HepG2 (cell line): ENCODE measurements at regions not wholly inside any gene's neighbourhood (a gene's known extent, or its start where the extent isn't known, plus 50 kb on each side); places are given as distances from the start of the nearest gene placed in this dataset.

ENCODE experiments used
- BORCS8-MEF2B ChIP-seq: sonication (generic); formaldehyde crosslinking; IDR thresholded peaks from 2 replicates; pipeline ENCODE4 v1.8.0; 2022; ENCODE audit warnings: mild to moderate bottlenecking, missing genetic modification reagents
- GTF3A ChIP-seq: sonication (generic); formaldehyde crosslinking; conservative IDR thresholded peaks from 2 replicates; pipeline ENCODE4 v1.4.0; 2020; ENCODE audit warnings: mild to moderate bottlenecking, missing genetic modification reagents
- JUND ChIP-seq: sonication (generic); formaldehyde crosslinking; IDR thresholded peaks from 2 replicates; pipeline ENCODE4 v1.8.0; 2022; ENCODE audit warnings: mild to moderate bottlenecking, missing genetic modification reagents
- MAZ ChIP-seq, 2 experiments: sonication (generic) in 1 of 2; formaldehyde crosslinking in 1 of 2; IDR thresholded peaks; 2 replicates each; pipeline versions ENCODE4 v1.5.0 to v1.6.1; 2012 to 2020; ENCODE audit warnings: low read depth in 2 of 2, mild to moderate bottlenecking in 2 of 2, borderline replicate concordance in 1 of 2, improper control_type of control experiment in 1 of 2, low read length in 1 of 2, missing genetic modification reagents in 1 of 2, moderate library complexity in 1 of 2
- NCOA1 ChIP-seq: sonication (generic); formaldehyde crosslinking; IDR thresholded peaks from 2 replicates; pipeline ENCODE4 v1.9.0; 2021; ENCODE audit warnings: missing genetic modification reagents
- NFE2 ChIP-seq: sonication (generic); formaldehyde crosslinking; IDR thresholded peaks from 2 replicates; pipeline ENCODE4 v1.4.0; 2020; ENCODE audit warnings: missing genetic modification reagents
- NFKBIZ ChIP-seq: IDR thresholded peaks from 2 replicates; pipeline ENCODE4 v1.6.1; 2018; ENCODE audit warnings: missing genetic modification reagents, missing compliant biosample characterization
- NR2F6 ChIP-seq, 2 experiments: IDR thresholded peaks; 2 replicates each; pipeline ENCODE4 v1.6.1; 2016; ENCODE audit warnings: antibody characterized with exemption in 1 of 2, mild to moderate bottlenecking in 1 of 2
- RARA ChIP-seq: IDR thresholded peaks from 2 replicates; pipeline ENCODE4 v1.6.1; 2016; ENCODE audit warnings: missing genetic modification reagents, missing compliant biosample characterization
- RARG ChIP-seq: sonication (generic); formaldehyde crosslinking; IDR thresholded peaks from 2 replicates; pipeline ENCODE4 v1.4.0; 2020; ENCODE audit warnings: low read depth, mild to moderate bottlenecking, missing genetic modification reagents
- SATB2 ChIP-seq: sonication (generic); formaldehyde crosslinking; IDR thresholded peaks from 2 replicates; pipeline ENCODE4 v1.5.0; 2020; ENCODE audit warnings: missing genetic modification reagents
- SSRP1 ChIP-seq: IDR thresholded peaks from 2 replicates; pipeline ENCODE4 v1.6.1; 2016; ENCODE audit warnings: control low read depth
- SYNCRIP ChIP-seq: fragments of 200-400 bp; formaldehyde crosslinking; IDR thresholded peaks from 2 replicates; pipeline ENCODE4 v1.6.1; 2018; ENCODE audit warnings: mild to moderate bottlenecking, low read depth, low read length; ENCODE audit not compliant: insufficient read depth
- TBP ChIP-seq: sonication (generic); formaldehyde crosslinking; IDR thresholded peaks from 2 replicates; pipeline ENCODE4 v1.5.0; 2020; ENCODE audit warnings: missing genetic modification reagents
- WIZ ChIP-seq: sonication (generic); formaldehyde crosslinking; IDR thresholded peaks from 2 replicates; pipeline ENCODE4 v1.5.1; 2020; ENCODE audit warnings: mild to moderate bottlenecking, missing genetic modification reagents
- ZNF121 ChIP-seq: sonication (generic); formaldehyde crosslinking; IDR thresholded peaks from 2 replicates; pipeline ENCODE4 v1.5.0; 2020; ENCODE audit warnings: mild to moderate bottlenecking, missing genetic modification reagents
- ZNF879 ChIP-seq: sonication (generic); formaldehyde crosslinking; IDR thresholded peaks from 2 replicates; pipeline ENCODE4 v1.8.1; 2023; ENCODE audit warnings: missing genetic modification reagents
- ZSCAN30 ChIP-seq: sonication (generic); formaldehyde crosslinking; IDR thresholded peaks from 2 replicates; pipeline ENCODE4 v1.5.0; 2020; ENCODE audit warnings: mild to moderate bottlenecking, missing genetic modification reagents
- TF ChIP-seq, protein P1 (sequence below): IDR thresholded peaks from 2 replicates; pipeline ENCODE4 v1.6.1; 2016; ENCODE audit warnings: missing biosample characterization, missing genetic modification reagents, low read depth
- TF ChIP-seq, protein P2 (sequence below): sonication (generic); formaldehyde crosslinking; IDR thresholded peaks from 2 replicates; pipeline ENCODE4 v1.8.1; 2023; ENCODE audit warnings: mild to moderate bottlenecking, missing genetic modification reagents, borderline replicate concordance
- TF ChIP-seq, protein P3 (sequence below): sonication (generic); formaldehyde crosslinking; IDR thresholded peaks from 2 replicates; pipeline ENCODE4 v1.8.0; 2023; ENCODE audit warnings: mild to moderate bottlenecking, missing genetic modification reagents
- TF ChIP-seq, protein P4 (sequence below): sonication (generic); formaldehyde crosslinking; IDR thresholded peaks from 2 replicates; pipeline ENCODE4 v1.4.0; 2020; ENCODE audit warnings: missing genetic modification reagents; ENCODE audit errors: not compliant biosample characterization
- TF ChIP-seq, protein P5 (sequence below): sonication (generic); formaldehyde crosslinking; IDR thresholded peaks from 2 replicates; pipeline ENCODE4 v1.4.0; 2020; ENCODE audit warnings: missing genetic modification reagents, borderline replicate concordance

DNA sequence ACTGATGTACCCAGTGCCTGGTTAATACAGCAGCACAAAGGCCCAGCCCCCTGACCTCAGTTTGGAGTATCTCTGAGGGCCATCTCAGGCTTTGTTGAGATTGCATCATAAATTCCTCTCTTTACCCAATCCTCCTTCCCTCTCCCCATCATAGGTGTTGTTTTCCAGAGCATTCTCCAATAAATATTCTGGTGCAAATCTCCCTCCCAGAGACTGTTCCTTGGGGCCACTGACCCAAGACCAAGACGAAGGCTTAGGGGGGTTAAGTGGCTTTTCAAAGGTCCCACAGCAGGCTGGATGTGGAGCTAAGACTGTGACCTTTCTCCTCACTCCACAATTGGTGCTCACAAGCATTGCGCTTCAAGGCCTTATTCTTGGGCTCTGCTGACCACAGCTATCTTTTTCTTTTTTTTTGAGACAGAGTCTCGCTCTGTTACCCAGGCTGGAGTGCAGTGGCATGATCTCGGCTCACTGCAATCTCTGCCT is 72.4 kb upstream of the ZMYND8 start (continued):
- TF ChIP-seq, protein P1, sequence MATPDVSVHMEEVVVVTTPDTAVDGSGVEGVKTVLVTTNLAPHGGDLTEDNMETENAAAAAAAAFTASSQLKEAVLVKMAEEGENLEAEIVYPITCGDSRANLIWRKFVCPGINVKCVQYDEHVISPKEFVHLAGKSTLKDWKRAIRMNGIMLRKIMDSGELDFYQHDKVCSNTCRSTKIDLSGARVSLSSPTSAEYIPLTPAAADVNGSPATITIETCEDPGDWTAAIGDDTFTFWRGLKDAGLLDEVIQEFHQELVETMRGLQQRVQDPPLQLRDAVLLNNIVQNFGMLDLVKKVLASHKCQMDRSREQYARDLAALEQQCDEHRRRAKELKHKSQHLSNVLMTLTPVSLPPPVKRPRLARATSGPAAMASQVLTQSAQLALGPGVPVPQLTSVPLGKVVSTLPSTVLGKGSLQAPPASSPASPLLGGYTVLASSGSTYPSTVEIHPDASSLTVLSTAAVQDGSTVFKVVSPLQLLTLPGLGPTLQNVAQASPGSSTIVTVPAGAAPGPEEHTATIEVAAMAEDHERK: no peak
- TF ChIP-seq NFKBIZ: 0 out of 2 replicates have a peak, but pooled peaks have one; percentile 11
- TF ChIP-seq JUND (CRISPR knock-in tag): peak; percentile 69; the same call in 1 of the 2 replicates
- TF ChIP-seq, protein P2, sequence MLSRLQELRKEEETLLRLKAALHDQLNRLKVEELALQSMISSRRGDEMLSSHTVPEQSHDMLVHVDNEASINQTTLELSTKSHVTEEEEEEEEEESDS (CRISPR knock-in tag): no peak
- TF ChIP-seq, protein P3, sequence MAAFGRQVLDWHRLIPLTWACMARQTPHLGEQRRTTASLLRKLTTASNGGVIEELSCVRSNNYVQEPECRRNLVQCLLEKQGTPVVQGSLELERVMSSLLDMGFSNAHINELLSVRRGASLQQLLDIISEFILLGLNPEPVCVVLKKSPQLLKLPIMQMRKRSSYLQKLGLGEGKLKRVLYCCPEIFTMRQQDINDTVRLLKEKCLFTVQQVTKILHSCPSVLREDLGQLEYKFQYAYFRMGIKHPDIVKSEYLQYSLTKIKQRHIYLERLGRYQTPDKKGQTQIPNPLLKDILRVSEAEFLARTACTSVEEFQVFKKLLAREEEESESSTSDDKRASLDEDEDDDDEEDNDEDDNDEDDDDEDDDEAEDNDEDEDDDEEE (CRISPR knock-in tag): no peak
- no peak for TF ChIP-seq GTF3A
- TF ChIP-seq RARG (CRISPR knock-in tag): no peak
- no peak for TF ChIP-seq ZNF879 (CRISPR knock-in tag)
- TF ChIP-seq SSRP1 (CRISPR knock-in tag): peak; percentile 76; the same call in 1 of the 2 replicates
- TF ChIP-seq MAZ (IDR thresholded peaks at IDR 0.05; ENCODE audit: borderline replicate concordance, low read depth, low read length): 0 out of 2 replicates have a peak, but pooled peaks have one; percentile 26
- peak; percentile 29; the same call in 1 of the 2 replicates for TF ChIP-seq MAZ (CRISPR knock-in tag; IDR thresholded peaks at IDR 0.05; ENCODE audit: low read depth)
- TF ChIP-seq, protein P4, sequence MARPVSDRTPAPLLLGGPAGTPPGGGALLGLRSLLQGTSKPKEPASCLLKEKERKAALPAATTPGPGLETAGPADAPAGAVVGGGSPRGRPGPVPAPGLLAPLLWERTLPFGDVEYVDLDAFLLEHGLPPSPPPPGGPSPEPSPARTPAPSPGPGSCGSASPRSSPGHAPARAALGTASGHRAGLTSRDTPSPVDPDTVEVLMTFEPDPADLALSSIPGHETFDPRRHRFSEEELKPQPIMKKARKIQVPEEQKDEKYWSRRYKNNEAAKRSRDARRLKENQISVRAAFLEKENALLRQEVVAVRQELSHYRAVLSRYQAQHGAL (CRISPR knock-in tag): no peak
- TF ChIP-seq TBP (CRISPR knock-in tag): no peak
- TF ChIP-seq NFE2 (CRISPR knock-in tag): no peak
- TF ChIP-seq, protein P5, sequence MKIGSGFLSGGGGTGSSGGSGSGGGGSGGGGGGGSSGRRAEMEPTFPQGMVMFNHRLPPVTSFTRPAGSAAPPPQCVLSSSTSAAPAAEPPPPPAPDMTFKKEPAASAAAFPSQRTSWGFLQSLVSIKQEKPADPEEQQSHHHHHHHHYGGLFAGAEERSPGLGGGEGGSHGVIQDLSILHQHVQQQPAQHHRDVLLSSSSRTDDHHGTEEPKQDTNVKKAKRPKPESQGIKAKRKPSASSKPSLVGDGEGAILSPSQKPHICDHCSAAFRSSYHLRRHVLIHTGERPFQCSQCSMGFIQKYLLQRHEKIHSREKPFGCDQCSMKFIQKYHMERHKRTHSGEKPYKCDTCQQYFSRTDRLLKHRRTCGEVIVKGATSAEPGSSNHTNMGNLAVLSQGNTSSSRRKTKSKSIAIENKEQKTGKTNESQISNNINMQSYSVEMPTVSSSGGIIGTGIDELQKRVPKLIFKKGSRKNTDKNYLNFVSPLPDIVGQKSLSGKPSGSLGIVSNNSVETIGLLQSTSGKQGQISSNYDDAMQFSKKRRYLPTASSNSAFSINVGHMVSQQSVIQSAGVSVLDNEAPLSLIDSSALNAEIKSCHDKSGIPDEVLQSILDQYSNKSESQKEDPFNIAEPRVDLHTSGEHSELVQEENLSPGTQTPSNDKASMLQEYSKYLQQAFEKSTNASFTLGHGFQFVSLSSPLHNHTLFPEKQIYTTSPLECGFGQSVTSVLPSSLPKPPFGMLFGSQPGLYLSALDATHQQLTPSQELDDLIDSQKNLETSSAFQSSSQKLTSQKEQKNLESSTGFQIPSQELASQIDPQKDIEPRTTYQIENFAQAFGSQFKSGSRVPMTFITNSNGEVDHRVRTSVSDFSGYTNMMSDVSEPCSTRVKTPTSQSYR (CRISPR knock-in tag): no peak; the same call in 1 of the 2 replicates
- TF ChIP-seq WIZ (CRISPR knock-in tag): no peak
- no peak for TF ChIP-seq NCOA1 (CRISPR knock-in tag)
- no peak for TF ChIP-seq ZNF121 (CRISPR knock-in tag)
- TF ChIP-seq SYNCRIP: no peak
- TF ChIP-seq ZSCAN30 (CRISPR knock-in tag): no peak
- no peak; the same call in 1 of the 2 replicates for TF ChIP-seq SATB2 (CRISPR knock-in tag)
- peak; percentile 59 for TF ChIP-seq RARA
- TF ChIP-seq NR2F6 (IDR thresholded peaks at IDR 0.05): peak; percentile 95
- peak; percentile 93 for TF ChIP-seq NR2F6 (CRISPR knock-in tag; IDR thresholded peaks at IDR 0.05)
- TF ChIP-seq BORCS8-MEF2B (CRISPR knock-in tag): peak; percentile 54; the same call in 1 of the 2 replicates
